Activated naive CD8-positive, alpha-beta T cell (primary cell): ENCODE measurements at regions not wholly inside any gene's neighbourhood (a gene's known extent, or its start where the extent isn't known, plus 50 kb on each side); places are given as distances from the start of the nearest gene placed in this dataset.

Source experiments
- H3K27ac Mint-ChIP-seq: one replicate; pipeline ENCODE4 v1.8.0; 2021; ENCODE audit warnings: mixed read lengths
- H3K27me3 Mint-ChIP-seq: one replicate; pipeline ENCODE4 v1.8.0; 2021; ENCODE audit warnings: mixed read lengths
- H3K36me3 Mint-ChIP-seq: one replicate; pipeline ENCODE4 v1.8.0; 2021; ENCODE audit warnings: mixed read lengths
- H3K4me1 Mint-ChIP-seq: one replicate; pipeline ENCODE4 v1.8.0; 2021; ENCODE audit warnings: low read depth, mixed read lengths
- H3K4me3 Mint-ChIP-seq: one replicate; pipeline ENCODE4 v1.8.0; 2021; ENCODE audit warnings: mild to moderate bottlenecking, mixed read lengths
- H3K9me3 Mint-ChIP-seq: one replicate; pipeline ENCODE4 v1.8.0; 2021; ENCODE audit warnings: low read depth, mixed read lengths

- peaks cover 12% of the 10 kb centered on the region for H3K27me3 Mint-ChIP-seq
- no peak overlapping the region for H3K27ac Mint-ChIP-seq
- H3K4me3 Mint-ChIP-seq = no peak overlapping the region
- H3K36me3 Mint-ChIP-seq = no peaks in the 10 kb centered on the region
- peaks cover 6% of the 10 kb centered on the region for H3K4me1 Mint-ChIP-seq
- no peaks in the 10 kb centered on the region for H3K9me3 Mint-ChIP-seq
Observed at GRCh38 chr2:191565120-191565519, 112.8 kb upstream of the NABP1 start.

GRCh38 chr2:191565647-191566198 lies 112.2 kb upstream of the NABP1 start:
- Mint-ChIP-seq H3K4me3 (no peak overlapping the region), H3K9me3 (no peaks in the 10 kb centered on the region), H3K36me3 (no peaks in the 10 kb centered on the region), H3K27me3 (peaks cover 13% of the 10 kb centered on the region), H3K4me1 (peaks cover 12% of the 10 kb centered on the region), H3K27ac (no peak overlapping the region)

- no peak overlapping the region for H3K4me3 Mint-ChIP-seq
- peaks cover 13% of the 10 kb centered on the region for H3K27me3 Mint-ChIP-seq
Observed at GRCh38 chr2:191566344-191566743, 111.6 kb upstream of the NABP1 start.

DNA sequence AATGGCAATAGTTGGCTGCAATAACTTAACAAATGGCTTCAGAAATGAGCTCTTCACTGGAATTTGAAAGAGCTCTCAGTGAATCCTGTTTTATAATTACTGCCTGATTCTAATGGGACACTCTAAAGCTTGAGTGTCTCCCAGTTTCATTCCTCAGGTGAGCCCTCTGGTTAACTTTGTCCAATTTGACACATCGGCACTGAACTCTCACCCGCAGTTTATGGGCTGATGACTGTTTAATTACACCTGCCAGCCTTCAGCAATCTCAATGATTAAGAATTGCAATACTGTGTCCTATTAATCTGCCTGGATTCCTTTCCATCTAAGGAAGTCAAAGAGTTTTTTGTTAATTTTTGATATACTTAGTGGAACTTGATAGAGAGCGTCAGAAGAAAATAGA lies 110.7 kb upstream of the NABP1 start:
- no peaks in the 10 kb centered on the region for H3K36me3 Mint-ChIP-seq
- peaks cover 25% of the 10 kb centered on the region for H3K4me1 Mint-ChIP-seq
- H3K9me3 Mint-ChIP-seq = no peaks in the 10 kb centered on the region
- no peak overlapping the region for H3K27ac Mint-ChIP-seq
- H3K4me3 Mint-ChIP-seq = no peak overlapping the region
- peaks cover 12% of the 10 kb centered on the region for H3K27me3 Mint-ChIP-seq

More at GRCh38 chr2:191566344-191566743, 111.6 kb upstream of the NABP1 start:
- H3K9me3 Mint-ChIP-seq = no peaks in the 10 kb centered on the region
- peaks cover 18% of the 10 kb centered on the region for H3K4me1 Mint-ChIP-seq
- H3K27ac Mint-ChIP-seq = no peak overlapping the region
- H3K36me3 Mint-ChIP-seq = no peaks in the 10 kb centered on the region

GRCh38 chr2:191569025-191569424 lies 108.9 kb upstream of the NABP1 start:
- Mint-ChIP-seq H3K9me3 (no peaks in the 10 kb centered on the region), H3K27ac (no peak overlapping the region), H3K4me3 (no peak overlapping the region), H3K27me3 (peaks cover 6% of the 10 kb centered on the region), H3K4me1 (peaks cover 40% of the 10 kb centered on the region), H3K36me3 (no peaks in the 10 kb centered on the region)

DNA sequence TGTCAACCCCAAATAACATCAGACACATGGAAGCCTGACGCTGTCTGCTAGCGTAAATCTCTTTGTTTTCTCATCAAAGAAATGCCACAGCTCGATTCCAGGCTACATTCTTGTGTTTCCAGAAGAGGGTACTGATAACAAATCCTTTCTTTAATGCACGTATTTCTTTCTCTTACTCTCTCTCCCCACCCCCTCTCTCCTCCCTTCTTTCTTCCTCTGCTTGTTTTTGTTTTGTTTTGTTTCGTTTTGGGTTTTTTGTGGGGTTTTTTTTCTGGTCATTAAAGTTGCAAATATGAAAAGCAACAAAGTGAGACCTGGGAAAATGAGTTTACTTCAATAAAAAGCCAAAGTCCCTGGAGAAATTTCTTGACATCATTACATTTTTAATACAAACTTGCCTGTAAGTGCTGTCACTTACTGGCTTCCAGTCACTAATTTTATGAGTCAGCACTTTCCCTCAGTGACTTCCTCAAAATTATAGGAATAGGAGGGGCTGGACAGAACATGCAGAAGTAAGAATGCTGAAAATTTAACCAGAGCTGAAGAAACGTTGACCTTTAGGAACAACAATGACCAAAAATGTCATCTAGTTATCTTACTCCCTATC lies 106.7 kb upstream of the NABP1 start:
- Mint-ChIP-seq H3K4me3 (peak overlapping the region; percentile 78), H3K4me1 (peaks cover 44% of the 10 kb centered on the region), H3K36me3 (no peaks in the 10 kb centered on the region), H3K27me3 (peaks cover 4% of the 10 kb centered on the region), H3K27ac (peak overlapping the region; percentile 46), H3K9me3 (no peaks in the 10 kb centered on the region)

GRCh38 chr2:191572319-191572718 lies 105.6 kb upstream of the NABP1 start:
- H3K9me3 Mint-ChIP-seq = no peaks in the 10 kb centered on the region
- H3K27ac Mint-ChIP-seq = peak overlapping the region; percentile 52
- no peak overlapping the region for H3K4me3 Mint-ChIP-seq
- H3K36me3 Mint-ChIP-seq = no peaks in the 10 kb centered on the region
- peaks cover 3% of the 10 kb centered on the region for H3K27me3 Mint-ChIP-seq
- H3K4me1 Mint-ChIP-seq = peaks cover 44% of the 10 kb centered on the region

- Mint-ChIP-seq H3K27ac (peak overlapping the region; percentile 7), H3K4me3 (peak overlapping the region; percentile 2), H3K27me3 (peaks cover 1% of the 10 kb centered on the region), H3K36me3 (no peaks in the 10 kb centered on the region), H3K4me1 (peaks cover 44% of the 10 kb centered on the region), H3K9me3 (no peaks in the 10 kb centered on the region)
Observed at GRCh38 chr2:191573216-191573615, 104.7 kb upstream of the NABP1 start.

DNA sequence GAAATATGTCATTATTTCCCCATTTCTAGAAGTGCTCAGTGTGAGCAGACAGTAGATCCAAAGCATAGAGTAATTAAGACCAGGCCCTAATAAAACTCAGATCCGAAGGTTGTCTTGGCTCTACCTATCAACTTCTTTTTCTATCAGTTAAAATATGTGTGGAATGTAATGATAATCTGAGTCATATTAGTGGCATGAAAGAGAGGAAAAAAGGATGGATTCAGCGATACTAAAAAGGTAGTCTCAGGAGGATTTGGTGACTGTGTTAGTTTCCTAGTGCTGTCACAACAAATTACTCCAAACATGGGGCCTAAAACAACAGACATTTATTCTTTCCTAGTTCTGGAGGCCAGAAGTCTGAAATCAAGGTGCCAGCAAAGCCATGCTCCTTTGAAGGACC lies 103.7 kb upstream of the NABP1 start:
- Mint-ChIP-seq H3K36me3 (no peaks in the 10 kb centered on the region), H3K27me3 (peaks cover 1% of the 10 kb centered on the region), H3K4me1 (peaks cover 43% of the 10 kb centered on the region), H3K9me3 (no peaks in the 10 kb centered on the region), H3K27ac (peak overlapping the region; percentile 46), H3K4me3 (no peak overlapping the region)

DNA sequence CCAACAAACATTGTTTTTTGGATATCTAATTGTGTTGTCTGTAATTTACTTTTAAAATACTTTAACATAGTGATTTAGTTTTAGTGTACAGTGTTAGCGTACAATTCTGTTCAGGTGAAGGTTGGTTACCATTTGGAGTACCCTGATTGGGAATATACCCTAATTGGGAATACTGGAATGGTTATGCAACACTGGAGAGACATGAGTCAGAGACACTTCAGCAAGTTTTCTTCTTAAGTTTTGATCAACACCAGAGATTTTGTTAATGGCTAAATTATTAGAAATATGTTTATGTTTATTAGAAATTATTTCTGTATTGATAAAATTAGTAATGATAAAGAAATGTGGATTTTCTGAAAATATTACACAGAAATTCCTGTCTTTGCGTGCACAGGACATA lies 100.3 kb upstream of the NABP1 start:
- Mint-ChIP-seq H3K4me3 (no peak overlapping the region), H3K27ac (no peak overlapping the region), H3K9me3 (no peaks in the 10 kb centered on the region), H3K27me3 (no peaks in the 10 kb centered on the region), H3K4me1 (peaks cover 15% of the 10 kb centered on the region), H3K36me3 (no peaks in the 10 kb centered on the region)

- H3K9me3 Mint-ChIP-seq = no peaks in the 10 kb centered on the region
- no peak overlapping the region for H3K4me3 Mint-ChIP-seq
- no peak overlapping the region for H3K27ac Mint-ChIP-seq
- H3K36me3 Mint-ChIP-seq = no peaks in the 10 kb centered on the region
- no peaks in the 10 kb centered on the region for H3K27me3 Mint-ChIP-seq
- H3K4me1 Mint-ChIP-seq = peaks cover 11% of the 10 kb centered on the region
Observed at GRCh38 chr2:191578031-191578430, 99.9 kb upstream of the NABP1 start.

DNA sequence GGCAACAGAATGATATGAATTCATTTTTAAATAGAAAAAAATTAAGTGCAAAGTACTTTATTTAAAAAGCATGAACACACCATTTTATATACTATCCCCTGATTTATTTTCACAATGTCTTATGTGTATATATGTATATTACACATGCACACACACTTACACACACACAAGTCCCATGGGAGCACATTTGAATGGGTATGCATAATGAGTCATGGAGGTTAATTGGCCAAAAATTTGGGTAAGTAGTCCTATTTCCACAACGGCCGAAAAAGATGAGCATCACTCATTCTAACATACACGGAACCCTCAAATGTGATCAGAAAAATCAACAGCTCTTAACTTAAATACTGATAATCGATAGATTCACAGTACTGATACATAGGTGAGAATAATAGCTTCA lies 97.4 kb upstream of the NABP1 start:
- Mint-ChIP-seq H3K27ac (no peak overlapping the region), H3K27me3 (no peaks in the 10 kb centered on the region), H3K4me3 (no peak overlapping the region), H3K36me3 (no peaks in the 10 kb centered on the region), H3K9me3 (no peaks in the 10 kb centered on the region), H3K4me1 (no peaks in the 10 kb centered on the region)

- H3K27ac Mint-ChIP-seq = no peak overlapping the region
- no peak overlapping the region for H3K4me3 Mint-ChIP-seq
- no peaks in the 10 kb centered on the region for H3K27me3 Mint-ChIP-seq
- no peaks in the 10 kb centered on the region for H3K9me3 Mint-ChIP-seq
- no peaks in the 10 kb centered on the region for H3K36me3 Mint-ChIP-seq
- no peaks in the 10 kb centered on the region for H3K4me1 Mint-ChIP-seq
Observed at GRCh38 chr2:191581003-191581402, 96.9 kb upstream of the NABP1 start.

GRCh38 chr2:191582355-191582754 lies 95.6 kb upstream of the NABP1 start:
- H3K36me3 Mint-ChIP-seq = no peaks in the 10 kb centered on the region
- no peak overlapping the region for H3K27ac Mint-ChIP-seq
- H3K4me1 Mint-ChIP-seq = no peaks in the 10 kb centered on the region
- H3K27me3 Mint-ChIP-seq = no peaks in the 10 kb centered on the region
- no peaks in the 10 kb centered on the region for H3K9me3 Mint-ChIP-seq
- no peak overlapping the region for H3K4me3 Mint-ChIP-seq

DNA sequence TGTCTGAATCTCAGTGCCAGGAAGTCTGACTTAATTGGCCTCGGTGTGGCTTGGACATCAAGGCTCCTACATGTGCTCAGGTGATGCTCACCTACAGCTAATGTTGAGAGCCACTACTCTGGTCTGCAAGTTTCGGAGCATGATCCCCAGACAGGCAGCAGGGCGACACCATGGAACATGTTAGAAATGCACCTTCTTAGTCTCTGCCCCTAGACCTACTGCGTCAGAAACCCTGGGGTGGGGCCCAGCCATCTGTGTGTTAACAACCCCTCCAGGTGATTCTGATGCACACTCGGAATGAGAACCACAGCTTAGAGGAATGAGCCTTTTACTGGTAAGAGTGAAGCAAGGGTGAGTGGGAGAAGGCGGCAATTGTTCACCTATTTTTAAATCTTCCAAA lies 86.9 kb upstream of the NABP1 start:
- H3K4me3 Mint-ChIP-seq = no peak overlapping the region
- H3K36me3 Mint-ChIP-seq = no peaks in the 10 kb centered on the region
- H3K27me3 Mint-ChIP-seq = no peaks in the 10 kb centered on the region
- H3K27ac Mint-ChIP-seq = no peak overlapping the region
- no peaks in the 10 kb centered on the region for H3K4me1 Mint-ChIP-seq
- no peaks in the 10 kb centered on the region for H3K9me3 Mint-ChIP-seq
